CD14-positive monocyte (primary cell): ENCODE measurements at regions not wholly inside any gene's neighbourhood (a gene's known extent, or its start where the extent isn't known, plus 50 kb on each side); places are given as distances from the start of the nearest gene placed in this dataset.

Experiments used
- DNase-seq, 3 donors: peaks; one replicate each; pipeline ENCODE4 v3.0.0-alpha.2; 2011 to 2022
- H2AFZ ChIP-seq: 2 replicates; pipeline ENCODE4 v1.6.0; 2012; ENCODE audit warnings: mild to moderate bottlenecking, low read depth, low read length, inconsistent platforms; ENCODE audit not compliant: insufficient read depth, poor library complexity, severe bottlenecking
- H3K27ac ChIP-seq, 2 donors: 1 replicate in 1 of 2; 2 replicates in 1 of 2; pipeline ENCODE4 v1.5.1; 2012 to 2013; ENCODE audit warnings: low read length in 2 of 2, control low read depth in 1 of 2, inconsistent platforms in 1 of 2, low read depth in 1 of 2, mild to moderate bottlenecking in 1 of 2
- H3K27me3 ChIP-seq, 2 donors: one replicate each; pipeline versions ENCODE4 v1.6.0 to v1.6.1; 2011 to 2013; ENCODE audit warnings: low read length in 2 of 2; ENCODE audit not compliant: control insufficient read depth in 2 of 2, insufficient read depth in 2 of 2
- H3K36me3 ChIP-seq, 2 donors: replicated peaks in 1 of 2; 1 replicate in 1 of 2; 2 replicates in 1 of 2; pipeline versions ENCODE4 v1.5.1 to v1.6.1; 2012 to 2013; ENCODE audit warnings: low read length in 2 of 2, control low read depth in 1 of 2, inconsistent platforms in 1 of 2, mild to moderate bottlenecking in 1 of 2; ENCODE audit not compliant: insufficient read depth in 2 of 2, control insufficient read depth in 1 of 2
- H3K4me1 ChIP-seq, 2 donors: 1 replicate in 1 of 2; 2 replicates in 1 of 2; pipeline versions ENCODE4 v1.5.1 to v1.6.1; 2012 to 2013; ENCODE audit warnings: low read length in 2 of 2, control low read depth in 1 of 2, inconsistent platforms in 1 of 2, mild to moderate bottlenecking in 1 of 2, moderate library complexity in 1 of 2; ENCODE audit not compliant: insufficient read depth in 2 of 2, control insufficient read depth in 1 of 2
- H3K4me2 ChIP-seq: replicated peaks from 2 replicates; pipeline ENCODE3; 2012; ENCODE audit warnings: low read length, moderate library complexity, mild to moderate bottlenecking; ENCODE audit not compliant: poor library complexity, severe bottlenecking; ENCODE audit errors: extremely low read depth
- H3K4me3 ChIP-seq, 3 experiments: fragments of 200-600 bp in 1 of 3; sonication (generic) in 1 of 3; replicated peaks in 1 of 3; 1 replicate in 2 of 3; 2 replicates in 1 of 3; pipeline ENCODE4 v1.5.1; 2011 to 2013; ENCODE audit warnings: low read length in 3 of 3, mild to moderate bottlenecking in 3 of 3, control low read depth in 2 of 3, low read depth in 2 of 3, inconsistent platforms in 1 of 3, moderate library complexity in 1 of 3
- H3K79me2 ChIP-seq: 2 replicates; pipeline ENCODE4 v1.6.0; 2012; ENCODE audit warnings: mild to moderate bottlenecking, control low read depth, inconsistent platforms, low read length, moderate library complexity; ENCODE audit not compliant: insufficient read depth
- H3K9ac ChIP-seq: 2 replicates; pipeline ENCODE4 v1.6.0; 2017; ENCODE audit warnings: low read length, mild to moderate bottlenecking; ENCODE audit not compliant: insufficient read depth, poor library complexity, severe bottlenecking
- H3K9me3 ChIP-seq, 2 donors: replicated peaks in 1 of 2; 1 replicate in 1 of 2; 2 replicates in 1 of 2; pipeline versions ENCODE4 v1.5.1 to v1.6.1; 2012 to 2013; ENCODE audit warnings: low read length in 2 of 2, control low read depth in 1 of 2; ENCODE audit not compliant: control insufficient read depth in 1 of 2, insufficient read depth in 1 of 2
- H4K20me1 ChIP-seq: 2 replicates; pipeline ENCODE4 v1.6.0; 2012; ENCODE audit warnings: mild to moderate bottlenecking, low read length, control low read depth, moderate library complexity; ENCODE audit not compliant: insufficient read depth
- H3K27ac Mint-ChIP-seq, 7 donors: one replicate each; pipeline ENCODE4 v1.8.0; 2020; ENCODE audit warnings: mild to moderate bottlenecking in 7 of 7, mixed read lengths in 7 of 7, moderate library complexity in 6 of 7, inconsistent platforms in 2 of 7
- H3K27me3 Mint-ChIP-seq, 3 donors: one replicate each; pipeline ENCODE4 v1.8.0; 2021 to 2022; ENCODE audit warnings: low read depth in 3 of 3, mild to moderate bottlenecking in 3 of 3, mixed read lengths in 3 of 3, moderate library complexity in 3 of 3, inconsistent platforms in 1 of 3
- H3K36me3 Mint-ChIP-seq, 2 donors: one replicate each; pipeline ENCODE4 v1.8.0; 2020; ENCODE audit warnings: mixed read lengths in 2 of 2, inconsistent platforms in 1 of 2, mild to moderate bottlenecking in 1 of 2
- H3K4me1 Mint-ChIP-seq: one replicate; pipeline ENCODE4 v1.8.0; 2020; ENCODE audit warnings: mild to moderate bottlenecking, mixed read lengths
- H3K4me3 Mint-ChIP-seq, 2 donors: one replicate each; pipeline ENCODE4 v1.8.0; 2020; ENCODE audit warnings: mild to moderate bottlenecking in 2 of 2, mixed read lengths in 2 of 2, moderate library complexity in 1 of 2
- H3K9me3 Mint-ChIP-seq, 7 donors: one replicate each; pipeline ENCODE4 v1.8.0; 2020 to 2022; ENCODE audit warnings: mixed read lengths in 7 of 7, mild to moderate bottlenecking in 6 of 7, moderate library complexity in 6 of 7, inconsistent platforms in 2 of 7
- WGBS: methylation state at CpG from one replicate; pipeline ENCODE4 v1.1.5; 2013; ENCODE audit warnings: missing lambda C conversion rate; ENCODE audit not compliant: insufficient coverage; 5-methylcytosine and 5-hydroxymethylcytosine counted together
- intact Hi-C, 2 donors: fragments of 100-400 bp; cut with micrococcal nuclease; formaldehyde crosslinking; loops; one replicate each; pipeline versions ENCODE4 v1.15.0 to v1.15.1; 2023
- TF ChIP-seq, protein P1 (sequence below): fragments of 200-600 bp; IDR thresholded peaks from one replicate; pipeline ENCODE4 v1.8.0; 2022; ENCODE audit warnings: antibody characterized with exemption, mild to moderate bottlenecking

DNA sequence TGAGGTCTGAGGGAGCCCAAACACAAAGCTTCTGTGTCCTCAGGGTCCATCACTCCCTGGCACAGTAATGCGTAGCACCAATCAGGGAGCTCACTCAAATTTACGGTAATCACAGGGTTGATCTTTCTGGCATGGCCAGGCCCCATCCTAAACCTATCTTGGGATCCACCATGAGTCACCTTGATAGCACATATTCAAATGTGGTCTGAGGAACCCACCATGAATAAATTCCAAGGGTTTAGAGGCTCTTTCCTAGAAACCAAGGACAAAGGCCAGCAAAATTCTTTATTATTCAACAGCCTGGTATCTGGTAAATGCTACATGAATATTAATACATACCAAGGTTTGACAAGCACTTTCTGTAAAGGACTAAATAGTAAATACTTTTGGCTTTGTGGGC lies 254.5 kb downstream of the TLR4 start:
- Histone ChIP-seq H3K4me1 (no peaks in the 10 kb centered on the region), H3K36me3 (no peaks in the 10 kb centered on the region), H2AFZ (no peak overlapping the region), H3K4me3 (no peak overlapping the region), H3K9me3 (no peaks in the 10 kb centered on the region), H3K27ac (no peak overlapping the region), H3K27me3 (no peaks in the 10 kb centered on the region), H3K9ac (no peak overlapping the region), H3K79me2 (no peaks in the 10 kb centered on the region), H4K20me1 (no peaks in the 10 kb centered on the region), H3K4me2 (no peak overlapping the region)
- WGBS, result 100% methylated on average over 2 of the region's 2 CpGs
- Mint-ChIP-seq H3K4me3 (no peak overlapping the region), H3K27ac (no peak overlapping the region), H3K4me1 (peaks cover 3% of the 10 kb centered on the region), H3K36me3 (no peaks in the 10 kb centered on the region), H3K27me3 (peaks cover 0 to 3% (median 1%) of the 10 kb centered on the region in 3 donors), H3K9me3 (peaks cover 0 to 3% (median 0%) of the 10 kb centered on the region in 7 donors)
- TF ChIP-seq, protein P1, sequence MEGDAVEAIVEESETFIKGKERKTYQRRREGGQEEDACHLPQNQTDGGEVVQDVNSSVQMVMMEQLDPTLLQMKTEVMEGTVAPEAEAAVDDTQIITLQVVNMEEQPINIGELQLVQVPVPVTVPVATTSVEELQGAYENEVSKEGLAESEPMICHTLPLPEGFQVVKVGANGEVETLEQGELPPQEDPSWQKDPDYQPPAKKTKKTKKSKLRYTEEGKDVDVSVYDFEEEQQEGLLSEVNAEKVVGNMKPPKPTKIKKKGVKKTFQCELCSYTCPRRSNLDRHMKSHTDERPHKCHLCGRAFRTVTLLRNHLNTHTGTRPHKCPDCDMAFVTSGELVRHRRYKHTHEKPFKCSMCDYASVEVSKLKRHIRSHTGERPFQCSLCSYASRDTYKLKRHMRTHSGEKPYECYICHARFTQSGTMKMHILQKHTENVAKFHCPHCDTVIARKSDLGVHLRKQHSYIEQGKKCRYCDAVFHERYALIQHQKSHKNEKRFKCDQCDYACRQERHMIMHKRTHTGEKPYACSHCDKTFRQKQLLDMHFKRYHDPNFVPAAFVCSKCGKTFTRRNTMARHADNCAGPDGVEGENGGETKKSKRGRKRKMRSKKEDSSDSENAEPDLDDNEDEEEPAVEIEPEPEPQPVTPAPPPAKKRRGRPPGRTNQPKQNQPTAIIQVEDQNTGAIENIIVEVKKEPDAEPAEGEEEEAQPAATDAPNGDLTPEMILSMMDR, result no peak
- DNase-seq, result no peak
- intact Hi-C loops, result no loop called here

DNA sequence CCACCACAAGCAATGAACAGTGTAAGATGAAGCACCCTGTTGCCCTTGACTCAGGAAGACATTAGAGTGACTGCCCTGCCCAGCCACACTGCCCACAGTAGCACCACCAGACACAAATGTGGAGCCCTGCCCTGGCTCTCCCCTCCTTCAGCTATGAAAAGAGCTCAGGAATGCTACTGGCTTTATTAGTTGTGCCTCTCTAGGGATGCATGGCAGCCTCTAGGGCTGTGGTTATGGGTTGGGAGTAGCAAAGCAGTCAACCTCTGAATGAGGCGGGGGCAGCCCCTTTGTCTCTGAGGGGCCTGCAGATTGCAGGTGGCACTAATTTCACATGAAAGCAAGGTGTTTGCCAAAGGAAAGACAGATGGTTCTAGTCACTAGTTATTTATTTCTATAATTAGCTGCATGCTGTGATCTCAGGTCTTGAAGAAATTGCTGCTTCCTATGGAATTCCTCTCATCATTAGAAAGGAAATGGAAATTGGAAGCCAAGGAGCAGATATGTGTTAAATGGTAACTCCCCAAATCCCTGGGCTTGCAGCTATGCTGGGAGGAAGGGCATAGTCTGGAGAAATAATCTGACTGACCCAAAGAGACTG lies 259.4 kb downstream of the TLR4 start:
- Mint-ChIP-seq H3K27ac (no peak overlapping the region), H3K4me1 (no peaks in the 10 kb centered on the region), H3K9me3 (peaks cover 0 to 2% (median 0%) of the 10 kb centered on the region in 7 donors), H3K4me3 (no peak overlapping the region), H3K27me3 (peaks cover 3% of the 10 kb centered on the region in 3 donors), H3K36me3 (no peaks in the 10 kb centered on the region)
- Histone ChIP-seq H3K36me3 (no peaks in the 10 kb centered on the region), H3K27me3 (no peaks in the 10 kb centered on the region), H4K20me1 (no peaks in the 10 kb centered on the region), H3K4me3 (no peak overlapping the region), H3K4me1 (no peaks in the 10 kb centered on the region), H3K27ac (no peak overlapping the region), H2AFZ (no peak overlapping the region), H3K4me2 (no peak overlapping the region), H3K9ac (no peak overlapping the region), H3K9me3 (no peaks in the 10 kb centered on the region), H3K79me2 (no peaks in the 10 kb centered on the region)
- 86% methylated on average over 1 of the region's 1 CpG for WGBS
- intact Hi-C loops, result no loop called here
- TF ChIP-seq, protein P1, result no peak
- DNase-seq, result no peak
